BLaER1 (cell line): ENCODE measurements at regions not wholly inside any gene's neighbourhood (a gene's known extent, or its start where the extent isn't known, plus 50 kb on each side); places are given as distances from the start of the nearest gene placed in this dataset.
"Not testable (repeated sequence)": the region's sequence is repeated elsewhere in the genome, so short reads cannot be mapped to it uniquely, and the experiment has no call there.

Experiments
- H3K27ac ChIP-seq: shearing (Covaris generic); formaldehyde crosslinking; 2 replicates; pipeline ENCODE4 v1.8.1; 2022
- H3K27me3 ChIP-seq: shearing (Covaris generic); formaldehyde crosslinking; 2 replicates; pipeline ENCODE4 v1.8.1; 2022
- H3K36me3 ChIP-seq: shearing (Covaris generic); formaldehyde crosslinking; 2 replicates; pipeline ENCODE4 v1.8.1; 2022
- H3K4me1 ChIP-seq: shearing (Covaris generic); formaldehyde crosslinking; 2 replicates; pipeline ENCODE4 v1.8.1; 2022
- H3K4me2 ChIP-seq: shearing (Covaris generic); formaldehyde crosslinking; 2 replicates; pipeline ENCODE4 v1.8.1; 2022
- H3K4me3 ChIP-seq: shearing (Covaris generic); formaldehyde crosslinking; 2 replicates; pipeline ENCODE4 v1.8.1; 2022
- H3K9ac ChIP-seq: shearing (Covaris generic); formaldehyde crosslinking; 2 replicates; pipeline ENCODE4 v1.8.1; 2022
- H3K9me3 ChIP-seq: shearing (Covaris generic); formaldehyde crosslinking; 2 replicates; pipeline ENCODE4 v1.8.1; 2022
- H4K20me1 ChIP-seq: shearing (Covaris generic); formaldehyde crosslinking; 2 replicates; pipeline ENCODE4 v1.8.1; 2022
- Cebpa-rat ChIP-seq: shearing (Covaris generic); IDR thresholded peaks from 2 replicates; pipeline ENCODE4 v1.8.1; 2022

- no peaks in the 10 kb centered on the region for H3K36me3 ChIP-seq
- no peak overlapping the region for H3K4me3 ChIP-seq
- no peaks in the 10 kb centered on the region for H4K20me1 ChIP-seq
- no peaks in the 10 kb centered on the region for H3K27me3 ChIP-seq
- no peak for TF ChIP-seq Cebpa-rat
- H3K9ac ChIP-seq = no peak overlapping the region
- no peaks in the 10 kb centered on the region for H3K9me3 ChIP-seq
- H3K27ac ChIP-seq = no peak overlapping the region
- H3K4me2 ChIP-seq = no peak overlapping the region
- no peaks in the 10 kb centered on the region for H3K4me1 ChIP-seq
Observed at GRCh38 chr3:191721990-191722389, 261.0 kb downstream of the PYDC2 start.

- Histone ChIP-seq H3K9ac (no peak overlapping the region), H3K9me3 (no peaks in the 10 kb centered on the region), H3K36me3 (no peaks in the 10 kb centered on the region), H3K4me1 (no peaks in the 10 kb centered on the region), H4K20me1 (no peaks in the 10 kb centered on the region), H3K27me3 (no peaks in the 10 kb centered on the region), H3K27ac (no peak overlapping the region), H3K4me2 (no peak overlapping the region), H3K4me3 (no peak overlapping the region)
- no peak for TF ChIP-seq Cebpa-rat
Observed at GRCh38 chr3:191727338-191727737, 266.4 kb downstream of the PYDC2 start.

- TF ChIP-seq Cebpa-rat = no peak
- Histone ChIP-seq H3K9ac (no peak overlapping the region), H3K4me2 (no peak overlapping the region), H3K27me3 (no peaks in the 10 kb centered on the region), H3K4me1 (no peaks in the 10 kb centered on the region), H3K4me3 (no peak overlapping the region), H3K27ac (no peak overlapping the region), H3K36me3 (no peaks in the 10 kb centered on the region), H4K20me1 (no peaks in the 10 kb centered on the region), H3K9me3 (no peaks in the 10 kb centered on the region)
Observed at GRCh38 chr3:191728186-191728585, 267.2 kb downstream of the PYDC2 start.

- Histone ChIP-seq H3K4me1 (no peaks in the 10 kb centered on the region), H3K27me3 (no peaks in the 10 kb centered on the region), H3K36me3 (no peaks in the 10 kb centered on the region), H3K9ac (no peak overlapping the region), H3K27ac (no peak overlapping the region), H3K4me2 (no peak overlapping the region), H3K9me3 (no peaks in the 10 kb centered on the region), H4K20me1 (no peaks in the 10 kb centered on the region), H3K4me3 (no peak overlapping the region)
- TF ChIP-seq Cebpa-rat = no peak
Observed at GRCh38 chr3:191737742-191738141, 276.8 kb downstream of the PYDC2 start.

- no peak overlapping the region for H3K9ac ChIP-seq
- no peak overlapping the region for H3K27ac ChIP-seq
- no peaks in the 10 kb centered on the region for H3K4me1 ChIP-seq
- H4K20me1 ChIP-seq = no peaks in the 10 kb centered on the region
- no peak for TF ChIP-seq Cebpa-rat
- H3K4me3 ChIP-seq = no peak overlapping the region
- no peaks in the 10 kb centered on the region for H3K9me3 ChIP-seq
- no peaks in the 10 kb centered on the region for H3K36me3 ChIP-seq
- H3K4me2 ChIP-seq = no peak overlapping the region
- H3K27me3 ChIP-seq = no peaks in the 10 kb centered on the region
Observed at GRCh38 chr3:191740712-191741111, 279.7 kb downstream of the PYDC2 start.

GRCh38 chr3:191741847-191742350 is 280.9 kb downstream of the PYDC2 start:
- not testable (repeated sequence) for H3K4me2 ChIP-seq, H3K4me1 ChIP-seq, H3K9me3 ChIP-seq, H3K36me3 ChIP-seq, H4K20me1 ChIP-seq, H3K27ac ChIP-seq, H3K27me3 ChIP-seq, H3K4me3 ChIP-seq, H3K9ac ChIP-seq

- Histone ChIP-seq H3K4me3 (no peak overlapping the region), H3K4me1 (no peaks in the 10 kb centered on the region), H3K4me2 (no peak overlapping the region), H3K36me3 (no peaks in the 10 kb centered on the region), H3K27ac (no peak overlapping the region), H3K9me3 (no peaks in the 10 kb centered on the region), H4K20me1 (no peaks in the 10 kb centered on the region), H3K27me3 (no peaks in the 10 kb centered on the region), H3K9ac (no peak overlapping the region)
- TF ChIP-seq Cebpa-rat = no peak
Observed at GRCh38 chr3:191743283-191743682, 282.3 kb downstream of the PYDC2 start.

GRCh38 chr3:191750618-191751017 is 289.7 kb downstream of the PYDC2 start:
- Histone ChIP-seq H3K4me2 (no peak overlapping the region), H4K20me1 (no peaks in the 10 kb centered on the region), H3K4me3 (no peak overlapping the region), H3K27me3 (no peaks in the 10 kb centered on the region), H3K9me3 (no peaks in the 10 kb centered on the region), H3K9ac (no peak overlapping the region), H3K4me1 (no peaks in the 10 kb centered on the region), H3K27ac (no peak overlapping the region), H3K36me3 (no peaks in the 10 kb centered on the region)
- TF ChIP-seq Cebpa-rat = no peak

GRCh38 chr3:191753196-191753595 is 292.2 kb downstream of the PYDC2 start:
- Histone ChIP-seq H3K4me2 (no peak overlapping the region), H4K20me1 (no peaks in the 10 kb centered on the region)

GRCh38 chr3:191761906-191762305 is 300.9 kb downstream of the PYDC2 start:
- H3K27ac ChIP-seq = no peak overlapping the region
- no peaks in the 10 kb centered on the region for H3K4me1 ChIP-seq
- H3K4me3 ChIP-seq = no peak overlapping the region
- TF ChIP-seq Cebpa-rat = no peak
- H3K36me3 ChIP-seq = no peaks in the 10 kb centered on the region
- H3K27me3 ChIP-seq = no peaks in the 10 kb centered on the region
- no peaks in the 10 kb centered on the region for H4K20me1 ChIP-seq
- H3K9me3 ChIP-seq = no peaks in the 10 kb centered on the region
- H3K9ac ChIP-seq = no peak overlapping the region
- H3K4me2 ChIP-seq = no peak overlapping the region

More at GRCh38 chr3:191753196-191753595, 292.2 kb downstream of the PYDC2 start:
- Histone ChIP-seq H3K9ac (no peak overlapping the region), H3K9me3 (no peaks in the 10 kb centered on the region), H3K27me3 (no peaks in the 10 kb centered on the region), H3K4me1 (no peaks in the 10 kb centered on the region), H3K36me3 (no peaks in the 10 kb centered on the region), H3K4me3 (no peak overlapping the region), H3K27ac (no peak overlapping the region)
- TF ChIP-seq Cebpa-rat = no peak

GRCh38 chr3:191762323-191762960 is 301.5 kb downstream of the PYDC2 start:
- Histone ChIP-seq H3K27me3 (no peaks in the 10 kb centered on the region), H3K4me3 (no peak overlapping the region), H3K36me3 (no peaks in the 10 kb centered on the region), H3K4me1 (no peaks in the 10 kb centered on the region), H4K20me1 (no peaks in the 10 kb centered on the region), H3K9me3 (no peaks in the 10 kb centered on the region), H3K9ac (no peak overlapping the region), H3K4me2 (no peak overlapping the region), H3K27ac (no peak overlapping the region)
- TF ChIP-seq Cebpa-rat = no peak
